H9 (cell line): ENCODE measurements at regions not wholly inside any gene's neighbourhood (a gene's known extent, or its start where the extent isn't known, plus 50 kb on each side); places are given as distances from the start of the nearest gene placed in this dataset.

ENCODE experiments used
- DNase-seq: peaks from one replicate; pipeline ENCODE4 v3.0.0-alpha.2; 2017
- H2AFZ ChIP-seq: one replicate; pipeline ENCODE4 v1.6.1; 2013; ENCODE audit warnings: mild to moderate bottlenecking, low read length, control low read depth, moderate library complexity
- H2AK5ac ChIP-seq: 2 replicates; pipeline ENCODE4 v1.6.1; 2013; ENCODE audit warnings: low read length, control low read depth, mixed read lengths; ENCODE audit not compliant: insufficient read length
- H2BK120ac ChIP-seq: one replicate; pipeline ENCODE4 v1.6.1; 2013; ENCODE audit warnings: low read depth, mild to moderate bottlenecking, low read length, control low read depth, inconsistent platforms; ENCODE audit not compliant: poor library complexity, severe bottlenecking
- H2BK12ac ChIP-seq: 2 replicates; pipeline ENCODE4 v1.6.1; 2013; ENCODE audit warnings: low read length, control low read depth, mixed read lengths, low read depth; ENCODE audit not compliant: insufficient read length
- H2BK15ac ChIP-seq: 2 replicates; pipeline ENCODE4 v1.6.1; 2013; ENCODE audit warnings: low read depth, low read length, control low read depth
- H2BK20ac ChIP-seq: one replicate; pipeline ENCODE4 v1.6.1; 2013; ENCODE audit warnings: low read depth, mild to moderate bottlenecking, low read length, control low read depth, inconsistent platforms; ENCODE audit not compliant: poor library complexity, severe bottlenecking
- H2BK5ac ChIP-seq: 2 replicates; pipeline ENCODE4 v1.6.1; 2013; ENCODE audit warnings: low read length, control low read depth, mixed read lengths; ENCODE audit not compliant: insufficient read length
- H3K14ac ChIP-seq: 2 replicates; pipeline ENCODE4 v1.6.1; 2013; ENCODE audit warnings: low read length, control low read depth; ENCODE audit not compliant: insufficient read depth
- H3K18ac ChIP-seq: 2 replicates; pipeline ENCODE4 v1.6.1; 2013; ENCODE audit warnings: low read depth, mild to moderate bottlenecking, mixed read lengths, low read length, control low read depth; ENCODE audit not compliant: insufficient read length
- H3K23ac ChIP-seq: 2 replicates; pipeline ENCODE4 v1.6.1; 2013; ENCODE audit warnings: low read length, control low read depth, mixed read lengths, low read depth; ENCODE audit not compliant: insufficient read length
- H3K23me2 ChIP-seq: 2 replicates; pipeline ENCODE4 v1.6.1; 2013; ENCODE audit warnings: low read depth, mild to moderate bottlenecking, mixed read lengths, low read length, control low read depth; ENCODE audit not compliant: insufficient read length, poor library complexity, severe bottlenecking
- H3K27ac ChIP-seq: 2 replicates; pipeline ENCODE4 v1.5.1; 2013; ENCODE audit warnings: low read length, control low read depth, mixed read lengths, low read depth; ENCODE audit not compliant: insufficient read length
- H3K27me3 ChIP-seq: 2 replicates; pipeline ENCODE4 v1.6.1; 2013; ENCODE audit warnings: low read length, control low read depth, inconsistent platforms; ENCODE audit not compliant: insufficient read depth
- H3K4ac ChIP-seq: 2 replicates; pipeline ENCODE4 v1.6.1; 2013; ENCODE audit warnings: low read depth, mild to moderate bottlenecking, control low read depth, inconsistent platforms, low read length, moderate library complexity
- H3K4me1 ChIP-seq: 2 replicates; pipeline ENCODE4 v1.6.1; 2013; ENCODE audit warnings: low read length, control low read depth, inconsistent platforms; ENCODE audit not compliant: insufficient read depth
- H3K4me2 ChIP-seq: 2 replicates; pipeline ENCODE4 v1.6.1; 2013; ENCODE audit warnings: low read length, control low read depth, mixed read lengths; ENCODE audit not compliant: insufficient read length, insufficient read depth
- H3K56ac ChIP-seq: 2 replicates; pipeline ENCODE4 v1.6.1; 2013; ENCODE audit warnings: low read depth, mild to moderate bottlenecking, mixed read lengths, low read length, control low read depth; ENCODE audit not compliant: insufficient read length
- H3K79me1 ChIP-seq: 2 replicates; pipeline ENCODE4 v1.6.1; 2013; ENCODE audit warnings: low read depth, mild to moderate bottlenecking, moderate library complexity, low read length, control low read depth, inconsistent platforms; ENCODE audit not compliant: insufficient read depth, poor library complexity, severe bottlenecking
- H3K79me2 ChIP-seq: 2 replicates; pipeline ENCODE4 v1.6.1; 2013; ENCODE audit warnings: low read length, control low read depth, inconsistent platforms; ENCODE audit not compliant: insufficient read depth
- H3K9ac ChIP-seq: 2 replicates; pipeline ENCODE4 v1.6.1; 2013; ENCODE audit warnings: low read length, control low read depth, mixed read lengths; ENCODE audit not compliant: insufficient read length; ENCODE audit errors: extremely low read depth
- H3K9me3 ChIP-seq: one replicate; pipeline ENCODE4 v1.6.1; 2013; ENCODE audit warnings: low read depth, low read length, inconsistent platforms; ENCODE audit not compliant: control insufficient read depth
- H3T11ph ChIP-seq: one replicate; pipeline ENCODE4 v1.6.1; 2013; ENCODE audit warnings: mild to moderate bottlenecking, low read length, control low read depth, inconsistent platforms
- H4K20me1 ChIP-seq: one replicate; pipeline ENCODE4 v1.6.1; 2013; ENCODE audit not compliant: control insufficient read depth, insufficient read length, insufficient read depth
- H4K5ac ChIP-seq: 2 replicates; pipeline ENCODE4 v1.6.1; 2013; ENCODE audit warnings: low read depth, mild to moderate bottlenecking, mixed read lengths, low read length, control low read depth; ENCODE audit not compliant: insufficient read length
- H4K8ac ChIP-seq: replicated peaks from 2 replicates; pipeline ENCODE4 v1.6.1; 2013; ENCODE audit warnings: low read length, control low read depth, mixed read lengths, low read depth; ENCODE audit not compliant: insufficient read length
- H4K91ac ChIP-seq: 2 replicates; pipeline ENCODE4 v1.6.1; 2013; ENCODE audit warnings: low read depth, mild to moderate bottlenecking, moderate library complexity, mixed read lengths, low read length, control low read depth; ENCODE audit not compliant: insufficient read length
- H3K27ac Mint-ChIP-seq, 3 experiments: 2 replicates in 2 of 3; 3 replicates in 1 of 3; pipeline ENCODE4 v1.8.0; 2020 to 2021; ENCODE audit warnings: mixed read lengths in 3 of 3, mild to moderate bottlenecking in 1 of 3, moderate library complexity in 1 of 3
- H3K27me3 Mint-ChIP-seq: 2 replicates; pipeline ENCODE4 v1.8.0; 2021; ENCODE audit warnings: low read depth, mild to moderate bottlenecking, moderate library complexity, mixed read lengths
- H3K36me3 Mint-ChIP-seq, 3 experiments: 2 replicates in 2 of 3; 3 replicates in 1 of 3; pipeline ENCODE4 v1.8.0; 2020 to 2021; ENCODE audit warnings: low read depth in 3 of 3, mixed read lengths in 3 of 3; ENCODE audit not compliant: insufficient read depth in 1 of 3
- H3K4me1 Mint-ChIP-seq, 2 experiments: 2 replicates each; pipeline ENCODE4 v1.8.0; 2020; ENCODE audit warnings: mixed read lengths in 2 of 2
- H3K4me3 Mint-ChIP-seq, 2 experiments: 2 replicates in 1 of 2; 3 replicates in 1 of 2; pipeline ENCODE4 v1.8.0; 2020 to 2021; ENCODE audit warnings: mild to moderate bottlenecking in 2 of 2, mixed read lengths in 2 of 2, moderate library complexity in 1 of 2
- H3K9me3 Mint-ChIP-seq, 2 experiments: 2 replicates in 1 of 2; 3 replicates in 1 of 2; pipeline ENCODE4 v1.8.0; 2020; ENCODE audit warnings: mild to moderate bottlenecking in 2 of 2, mixed read lengths in 2 of 2, moderate library complexity in 1 of 2
- CTCF ChIP-seq: fragments of 200-600 bp; sonication (generic); conservative IDR thresholded peaks from 3 replicates; pipeline ENCODE4 v1.8.0; 2021; ENCODE audit warnings: antibody characterized with exemption, mild to moderate bottlenecking
- whole genome bisulfite sequencing: extraction: QIAGEN DNeasy Blood & Tissue Kit; methylation state at CpG from one replicate; pipeline ENCODE4 v1.1.7; 2013; ENCODE audit warnings: missing lambda C conversion rate, low lambda C conversion rate, mixed read lengths; ENCODE audit not compliant: insufficient read length; ENCODE audit errors: extremely low coverage; 5-methylcytosine and 5-hydroxymethylcytosine counted together

GRCh38 chrX:151854726-151855495, 57.8 kb upstream of the MAGEA4 start:
- Histone ChIP-seq H3K79me1 (no peaks in the 10 kb centered on the region), H3K4me2 (no peak overlapping the region), H3T11ph (no peak overlapping the region), H2BK20ac (no peak overlapping the region), H3K23ac (no peak overlapping the region), H4K8ac (no peak overlapping the region), H3K79me2 (no peaks in the 10 kb centered on the region), H3K14ac (no peak overlapping the region), H3K9ac (no peak overlapping the region), H2BK5ac (no peak overlapping the region), H2BK15ac (no peak overlapping the region), H3K4me1 (no peaks in the 10 kb centered on the region), H3K4ac (no peak overlapping the region), H3K18ac (no peak overlapping the region), H2AFZ (no peak overlapping the region), H4K5ac (no peak overlapping the region), H3K9me3 (peaks cover 15% of the 10 kb centered on the region), H4K20me1 (no peaks in the 10 kb centered on the region), H3K27me3 (no peaks in the 10 kb centered on the region), H3K27ac (no peak overlapping the region), H2AK5ac (no peak overlapping the region), H2BK12ac (no peak overlapping the region), H3K56ac (no peak overlapping the region), H4K91ac (no peak overlapping the region), H3K23me2 (no peaks in the 10 kb centered on the region), H2BK120ac (no peak overlapping the region)
- Mint-ChIP-seq H3K9me3 (peaks cover 55 to 69% of the 10 kb centered on the region in 2 experiments), H3K4me1 (peaks cover 0 to 5% of the 10 kb centered on the region in 2 experiments; a peak in 1 of 4 replicates), H3K36me3 (no peaks in the 10 kb centered on the region; a peak in 2 of 7 replicates), H3K27ac (no peak overlapping the region), H3K4me3 (no peak overlapping the region), H3K27me3 (peaks cover 1% of the 10 kb centered on the region)
- no peak for DNase-seq
- TF ChIP-seq CTCF = no peak
- no CpG with 5 or more reads among the region's 4 CpGs for WGBS
